Activated CD8-positive, alpha-beta T cell treated with anti-CD3 and anti-CD28 coated beads for 36 hours (primary cell): ENCODE measurements at regions not wholly inside any gene's neighbourhood (a gene's known extent, or its start where the extent isn't known, plus 50 kb on each side); places are given as distances from the start of the nearest gene placed in this dataset.

ENCODE experiments used
- ATAC-seq: fragments of 200-7000 bp; cut with Tn5 transposase; one replicate; pipeline ENCODE4 v1.10.0; 2021; ENCODE audit warnings: mild to moderate bottlenecking, moderate library complexity
- CTCF ChIA-PET: fragments of 350-600 bp; sonication (Branson Sonifier 250); formaldehyde crosslinking; loops from one replicate; lab custom pipeline; 2021; ENCODE audit warnings: antibody characterized with exemption; lab: Charles Lee
- POLR2A ChIA-PET: fragments of 350-600 bp; sonication (Branson Sonifier 250); formaldehyde crosslinking; loops from one replicate; lab custom pipeline; 2021; ENCODE audit warnings: antibody characterized with exemption; lab: Charles Lee
- DNase-seq: peaks from one replicate; pipeline ENCODE4 v3.0.0-alpha.2; 2020
- H3K27ac Mint-ChIP-seq: one replicate; pipeline ENCODE4 v1.8.0; 2021; ENCODE audit warnings: mild to moderate bottlenecking, mixed read lengths
- H3K27me3 Mint-ChIP-seq: one replicate; pipeline ENCODE4 v1.8.0; 2021; ENCODE audit warnings: mixed read lengths
- H3K36me3 Mint-ChIP-seq: one replicate; pipeline ENCODE4 v1.8.0; 2021; ENCODE audit warnings: low read depth, mixed read lengths
- H3K4me1 Mint-ChIP-seq: one replicate; pipeline ENCODE4 v1.8.0; 2021; ENCODE audit warnings: low read depth, mixed read lengths
- H3K4me3 Mint-ChIP-seq: one replicate; pipeline ENCODE4 v1.8.0; 2021; ENCODE audit warnings: mild to moderate bottlenecking, moderate library complexity, mixed read lengths
- H3K9me3 Mint-ChIP-seq: one replicate; pipeline ENCODE4 v1.8.0; 2021; ENCODE audit warnings: mixed read lengths
- intact Hi-C: fragments of 100-400 bp; cut with micrococcal nuclease; formaldehyde crosslinking; loops from one replicate; pipeline ENCODE4 v1.10.0; 2022
- TF ChIP-seq, protein P1 (sequence below): fragments of 200-600 bp; IDR thresholded peaks from one replicate; pipeline ENCODE4 v1.8.0; 2022; ENCODE audit warnings: antibody characterized with exemption, mild to moderate bottlenecking

DNA sequence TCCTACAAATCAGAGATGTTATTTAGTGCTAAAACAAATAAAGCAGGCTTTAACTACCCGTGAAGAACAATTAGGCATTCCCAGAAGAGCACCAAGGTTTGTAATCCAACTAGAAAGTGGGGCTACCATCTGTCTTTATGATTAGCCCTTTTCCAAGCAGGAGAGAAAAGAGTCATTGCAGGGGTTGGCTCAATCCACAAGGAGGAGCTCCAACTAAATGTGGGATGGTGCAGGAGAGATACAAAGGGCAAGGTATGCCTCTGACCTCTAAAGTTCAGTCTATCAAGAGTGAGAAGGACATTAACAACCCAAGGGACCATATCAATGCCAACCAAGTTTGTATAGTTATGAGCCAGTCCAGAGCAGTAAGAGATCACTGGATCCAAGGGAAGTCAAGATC lies 382.7 kb upstream of the DUSP10 start:
- Mint-ChIP-seq H3K4me3 (no peak overlapping the region), H3K27me3 (peaks cover 4% of the 10 kb centered on the region), H3K4me1 (no peaks in the 10 kb centered on the region), H3K36me3 (no peaks in the 10 kb centered on the region), H3K9me3 (no peaks in the 10 kb centered on the region), H3K27ac (no peak overlapping the region)
- TF ChIP-seq, protein P1, sequence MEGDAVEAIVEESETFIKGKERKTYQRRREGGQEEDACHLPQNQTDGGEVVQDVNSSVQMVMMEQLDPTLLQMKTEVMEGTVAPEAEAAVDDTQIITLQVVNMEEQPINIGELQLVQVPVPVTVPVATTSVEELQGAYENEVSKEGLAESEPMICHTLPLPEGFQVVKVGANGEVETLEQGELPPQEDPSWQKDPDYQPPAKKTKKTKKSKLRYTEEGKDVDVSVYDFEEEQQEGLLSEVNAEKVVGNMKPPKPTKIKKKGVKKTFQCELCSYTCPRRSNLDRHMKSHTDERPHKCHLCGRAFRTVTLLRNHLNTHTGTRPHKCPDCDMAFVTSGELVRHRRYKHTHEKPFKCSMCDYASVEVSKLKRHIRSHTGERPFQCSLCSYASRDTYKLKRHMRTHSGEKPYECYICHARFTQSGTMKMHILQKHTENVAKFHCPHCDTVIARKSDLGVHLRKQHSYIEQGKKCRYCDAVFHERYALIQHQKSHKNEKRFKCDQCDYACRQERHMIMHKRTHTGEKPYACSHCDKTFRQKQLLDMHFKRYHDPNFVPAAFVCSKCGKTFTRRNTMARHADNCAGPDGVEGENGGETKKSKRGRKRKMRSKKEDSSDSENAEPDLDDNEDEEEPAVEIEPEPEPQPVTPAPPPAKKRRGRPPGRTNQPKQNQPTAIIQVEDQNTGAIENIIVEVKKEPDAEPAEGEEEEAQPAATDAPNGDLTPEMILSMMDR, result no peak
- CTCF ChIA-PET, result interaction anchor here (0.8 kb wide), 1 partner anchor 29 kb away, joined by 3 read pairs; no protein-coding TSS in a partner anchor
- DNase-seq (no peak), ATAC-seq (no peak)
- intact Hi-C loops, result no loop called here
- POLR2A ChIA-PET, result no interaction called here

DNA sequence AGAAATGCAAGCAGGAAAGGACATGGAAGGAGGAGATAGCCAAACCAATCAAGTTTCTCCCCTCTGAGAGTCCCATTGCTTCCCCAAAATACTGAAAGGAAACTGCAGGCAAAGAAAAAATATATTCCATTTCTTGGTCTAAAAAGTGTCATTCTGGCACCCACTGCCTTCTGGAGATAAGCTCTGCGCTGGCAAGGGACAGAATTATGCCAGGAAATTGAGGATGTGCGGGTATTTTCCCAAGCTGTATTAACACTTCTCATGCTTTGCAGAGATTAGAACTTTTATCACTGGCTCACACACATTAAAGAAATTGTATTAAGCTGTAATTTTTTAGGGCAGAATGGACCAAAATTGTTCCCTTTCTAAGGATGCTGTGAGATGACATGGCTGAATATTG lies 381.2 kb upstream of the DUSP10 start:
- DNase-seq (no peak), ATAC-seq (no peak)
- H3K27me3 Mint-ChIP-seq, result peaks cover 6% of the 10 kb centered on the region
- no peaks in the 10 kb centered on the region for H3K36me3 Mint-ChIP-seq
- ChIA-PET CTCF (interaction anchor here (0.9 kb wide), 1 partner anchor 39 kb away, joined by 3 read pairs; no protein-coding TSS in a partner anchor), POLR2A (no interaction called here)
- no peaks in the 10 kb centered on the region for H3K4me1 Mint-ChIP-seq
- no peak overlapping the region for H3K4me3 Mint-ChIP-seq
- H3K27ac Mint-ChIP-seq, result no peak overlapping the region
- no peaks in the 10 kb centered on the region for H3K9me3 Mint-ChIP-seq
- TF ChIP-seq, protein P1, result no peak
- intact Hi-C loops, result no loop called here

DNA sequence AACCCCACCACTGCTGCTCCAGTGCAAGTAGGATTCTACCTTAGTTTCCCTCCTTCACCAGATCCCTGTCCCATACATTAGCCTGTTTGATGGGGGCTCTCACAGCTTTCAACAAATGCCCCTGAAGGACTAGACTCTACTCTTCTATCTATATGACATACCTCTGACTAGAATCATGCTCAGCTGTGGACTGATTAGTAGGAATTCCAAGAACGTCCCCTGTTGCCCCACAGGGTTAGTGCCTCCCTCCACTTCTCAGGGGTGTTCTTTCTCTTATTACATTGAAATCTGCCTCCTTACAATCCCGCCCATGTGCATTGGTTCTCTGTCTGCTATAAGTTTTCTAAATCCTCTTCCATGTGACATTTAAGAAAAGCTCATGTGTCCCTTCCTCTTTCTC lies 375.9 kb upstream of the DUSP10 start:
- H3K27me3 Mint-ChIP-seq, result peaks cover 8% of the 10 kb centered on the region
- intact Hi-C loops, result no loop called here

DNA sequence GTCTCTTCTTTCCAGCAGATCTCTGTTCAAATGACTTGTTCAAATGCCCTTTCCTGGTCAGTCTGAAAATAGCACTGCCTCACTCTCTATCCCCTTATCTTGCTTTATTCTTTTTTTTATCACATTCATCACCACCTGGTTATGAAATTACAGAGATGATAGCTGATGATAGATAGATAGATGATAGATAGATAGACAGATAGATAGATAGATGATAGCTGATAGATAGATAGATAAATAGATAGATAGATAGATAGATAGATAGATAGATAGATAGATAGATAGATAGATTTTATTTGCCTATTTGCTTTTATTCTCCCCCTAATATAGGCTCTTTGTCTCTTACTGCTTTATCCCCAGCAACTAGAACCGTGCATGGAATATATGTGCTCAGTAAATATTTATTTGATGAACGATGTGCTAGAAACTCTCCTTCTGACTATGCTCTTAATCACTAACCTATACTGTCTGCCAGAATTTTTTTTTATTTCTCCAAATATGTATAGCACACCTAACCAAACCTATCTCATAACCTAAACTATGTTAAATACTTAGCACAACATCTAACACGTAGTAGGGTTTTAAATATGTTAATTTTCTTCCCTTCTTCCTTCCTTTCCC lies 372.8 kb upstream of the DUSP10 start:
- no peak for ATAC-seq
- H3K9me3 Mint-ChIP-seq, result no peaks in the 10 kb centered on the region

More for the DNA sequence above, 375.9 kb upstream of the DUSP10 start:
- Mint-ChIP-seq H3K27ac (no peak overlapping the region), H3K4me1 (no peaks in the 10 kb centered on the region), H3K36me3 (no peaks in the 10 kb centered on the region), H3K9me3 (no peaks in the 10 kb centered on the region), H3K4me3 (no peak overlapping the region)
- TF ChIP-seq, protein P1, result no peak
- ChIA-PET POLR2A (interaction anchor here (0.9 kb wide), 1 partner anchor 19 kb away, joined by 3 read pairs; no protein-coding TSS in a partner anchor), CTCF (no interaction called here)
- ATAC-seq (no peak), DNase-seq (no peak)

DNA sequence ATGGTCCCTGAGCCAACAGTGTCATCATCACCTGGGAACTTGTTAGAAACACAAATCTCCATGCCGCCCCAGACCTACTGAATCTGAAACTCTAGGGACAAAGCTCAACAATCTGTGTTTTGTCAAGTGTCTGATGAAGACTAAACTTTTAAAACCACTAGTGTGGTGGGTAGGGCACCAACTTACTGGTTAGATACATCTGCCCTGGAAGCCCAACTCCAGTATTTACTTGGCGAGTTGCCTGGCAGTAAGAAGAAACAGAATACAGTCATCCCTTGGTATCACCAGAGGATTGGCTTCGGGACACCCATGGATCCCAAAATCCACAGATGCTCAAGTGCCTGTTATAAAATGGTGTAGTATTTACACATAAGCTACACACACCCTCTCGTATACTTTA lies 367.9 kb upstream of the DUSP10 start:
- POLR2A ChIA-PET, result no interaction called here
- intact Hi-C loops, result no loop called here
- CTCF ChIA-PET, result no interaction called here
- Mint-ChIP-seq H3K27ac (no peak overlapping the region), H3K4me3 (no peak overlapping the region), H3K36me3 (no peaks in the 10 kb centered on the region), H3K27me3 (peaks cover 2% of the 10 kb centered on the region), H3K4me1 (no peaks in the 10 kb centered on the region), H3K9me3 (no peaks in the 10 kb centered on the region)
- ATAC-seq (no peak), DNase-seq (no peak)
- TF ChIP-seq, protein P1, result no peak

More for the DNA sequence above, 372.8 kb upstream of the DUSP10 start:
- no peaks in the 10 kb centered on the region for H3K36me3 Mint-ChIP-seq
- H3K4me1 Mint-ChIP-seq, result no peaks in the 10 kb centered on the region
- intact Hi-C loops, result no loop called here
- no peak overlapping the region for H3K27ac Mint-ChIP-seq
- DNase-seq, result no peak
- ChIA-PET CTCF (interaction anchor here (1.5 to 2.4 kb wide), 2 partner anchors 15 to 341 kb away, joined by 3 to 6 read pairs; no protein-coding TSS in a partner anchor), POLR2A (no interaction called here)
- peaks cover 4% of the 10 kb centered on the region for H3K27me3 Mint-ChIP-seq
- TF ChIP-seq, protein P1, result no peak
- H3K4me3 Mint-ChIP-seq, result no peak overlapping the region
